NCI-H748 (cell line): ENCODE measurements at regions not wholly inside any gene's neighbourhood (a gene's known extent, or its start where the extent isn't known, plus 50 kb on each side); places are given as distances from the start of the nearest gene placed in this dataset.
"Not testable (repeated sequence)": the region's sequence is repeated elsewhere in the genome, so short reads cannot be mapped to it uniquely, and the experiment has no call there.

Source experiments
- DNase-seq: peaks from one replicate; lab custom pipeline; 2025; ENCODE audit not compliant: unreplicated experiment; lab: John Stamatoyannopoulos, UW

DNA sequence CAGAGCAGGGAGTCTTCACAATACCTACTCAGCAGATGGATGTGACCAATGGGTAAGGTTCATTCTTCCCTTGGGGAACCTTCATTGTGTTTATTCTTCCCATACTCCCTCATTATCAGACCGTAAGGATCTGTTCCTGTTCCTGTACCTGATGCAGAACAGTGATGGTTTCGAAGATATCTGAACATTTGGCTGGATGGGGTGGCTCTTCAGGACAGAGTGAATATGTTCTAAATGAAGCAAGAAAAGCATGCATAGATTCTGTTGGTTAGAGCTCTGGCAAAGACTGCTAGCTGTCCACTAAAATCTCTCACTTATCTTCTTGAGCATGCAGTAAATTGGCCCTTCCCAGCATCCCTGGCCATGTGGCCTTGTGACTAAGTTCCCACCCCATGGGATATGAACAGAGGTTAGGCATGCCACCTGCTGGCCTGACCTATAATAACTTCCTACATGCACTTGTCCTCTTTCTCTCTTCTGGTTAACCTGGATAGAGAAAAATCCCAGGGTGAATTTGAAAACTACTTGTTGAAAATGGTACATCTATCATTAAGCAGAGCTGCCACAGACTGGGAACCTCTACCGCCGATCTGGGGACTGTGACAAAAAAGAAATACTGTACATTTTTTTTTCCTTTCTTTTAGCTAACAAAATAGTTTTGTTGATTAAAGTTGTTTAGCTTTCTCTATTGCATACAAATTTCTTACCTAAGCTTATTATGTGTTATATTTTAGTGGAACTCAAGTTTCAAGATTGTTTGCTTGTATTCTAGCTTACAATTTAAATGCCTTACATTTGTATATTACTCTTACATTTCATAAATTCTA, 60.0 kb upstream of the BANK1 start:
- DNase-seq = peak; percentile 85

DNA sequence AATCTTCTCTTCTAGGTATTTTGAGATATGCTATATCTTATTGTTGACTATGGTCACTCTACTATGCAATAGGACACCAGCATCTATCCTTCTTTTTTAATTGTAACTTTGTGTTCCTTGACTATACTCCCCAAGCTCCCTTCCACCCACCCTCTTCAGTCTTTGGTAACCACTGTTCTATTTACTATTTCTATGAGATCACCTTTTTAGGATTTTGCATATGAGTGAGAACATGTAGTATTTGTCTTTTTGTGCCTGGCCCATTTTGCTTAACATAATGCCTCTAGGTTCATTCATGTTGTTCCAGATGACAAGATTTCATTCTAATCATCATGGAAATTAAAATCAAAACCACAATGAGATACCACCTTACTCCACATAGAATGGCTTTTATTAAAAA, 63.3 kb upstream of the BANK1 start:
- DNase-seq = no peak

DNA sequence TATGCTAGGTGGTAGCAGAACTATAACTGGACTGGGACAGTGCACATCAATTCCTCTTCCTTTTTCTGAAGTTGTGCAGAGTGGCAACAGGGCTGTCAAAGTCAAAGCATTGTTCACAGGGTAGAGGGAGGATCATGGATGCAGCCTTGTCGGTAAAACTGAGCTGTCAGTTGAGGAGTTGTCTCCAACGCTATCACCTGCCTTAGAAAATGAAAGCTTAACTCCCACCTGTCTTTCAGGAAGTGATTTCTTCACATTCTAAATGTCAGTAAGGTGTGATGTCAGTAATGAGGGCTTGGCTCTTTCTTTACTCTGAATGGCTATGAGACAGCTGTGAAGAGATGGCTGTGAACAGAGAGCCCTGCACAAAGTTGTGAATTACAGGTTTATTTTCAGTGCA, 66.4 kb upstream of the BANK1 start:
- peak; percentile 55 for DNase-seq

DNA sequence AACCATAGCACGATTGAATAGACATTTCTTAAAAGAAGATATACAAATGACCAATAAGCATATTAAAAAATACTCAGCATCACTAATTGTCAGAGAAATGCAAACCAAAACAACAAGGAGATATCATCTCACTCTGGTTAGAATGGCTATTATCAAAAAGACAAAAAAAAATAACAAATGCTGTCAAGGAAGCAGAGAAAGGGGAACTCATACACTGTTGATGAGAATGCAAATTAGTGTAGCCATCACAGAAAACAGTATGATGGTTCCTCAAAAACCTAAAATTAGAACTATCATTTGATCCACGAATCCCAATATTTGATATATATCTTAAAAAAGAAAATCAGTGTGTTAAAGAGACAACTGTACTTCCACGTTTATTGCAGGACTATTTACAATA, 71.7 kb upstream of the BANK1 start:
- DNase-seq = no peak

DNA sequence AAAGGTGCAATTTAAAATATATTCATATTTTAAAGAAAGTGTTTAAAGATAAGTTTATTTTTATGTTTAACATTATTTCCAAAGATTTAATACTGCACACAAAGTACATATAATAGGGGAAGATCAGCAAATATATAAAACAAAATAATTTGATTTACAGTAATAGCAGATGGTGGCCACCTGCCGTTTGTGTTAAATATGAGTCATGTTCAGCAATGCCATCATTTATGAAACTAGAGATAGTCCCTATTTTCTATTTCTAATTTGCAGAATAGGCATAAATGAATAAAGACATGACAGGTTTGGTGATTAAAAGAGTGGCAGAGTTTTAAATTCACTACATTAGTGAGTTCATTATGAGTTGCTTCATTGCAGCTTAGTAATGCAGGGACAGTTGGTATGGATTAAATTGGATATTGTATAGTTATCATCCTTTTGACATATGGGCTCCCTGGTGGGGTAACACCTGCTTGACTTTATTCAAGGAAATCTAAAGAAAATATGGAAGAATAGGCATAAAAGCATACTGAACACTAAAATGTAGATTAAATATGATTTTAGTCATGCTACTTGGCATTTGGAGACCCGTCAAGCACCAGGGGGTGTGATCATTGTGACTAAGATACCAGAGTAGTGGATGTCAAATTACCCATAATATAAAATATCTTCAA, 78.8 kb upstream of the BANK1 start:
- DNase-seq = peak; percentile 5

DNA sequence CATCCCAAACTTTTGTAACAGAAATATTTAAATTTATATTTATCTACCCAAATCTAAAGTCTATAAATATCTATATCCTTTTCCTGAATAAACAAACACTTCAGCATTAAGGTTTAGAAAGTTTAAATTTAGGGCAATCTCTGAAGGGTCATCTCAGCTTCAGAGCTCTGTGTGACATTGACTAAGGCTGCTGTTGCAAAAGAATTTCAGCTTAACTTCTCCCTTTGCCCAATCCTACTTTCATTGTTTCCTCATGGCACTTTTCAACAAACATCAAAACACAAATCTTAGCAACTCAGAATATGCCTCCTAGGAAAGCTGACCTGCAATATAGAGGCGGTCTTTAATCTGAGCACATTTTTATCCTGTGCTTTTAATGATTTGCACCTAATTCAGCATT, 79.7 kb upstream of the BANK1 start:
- no peak for DNase-seq

DNA sequence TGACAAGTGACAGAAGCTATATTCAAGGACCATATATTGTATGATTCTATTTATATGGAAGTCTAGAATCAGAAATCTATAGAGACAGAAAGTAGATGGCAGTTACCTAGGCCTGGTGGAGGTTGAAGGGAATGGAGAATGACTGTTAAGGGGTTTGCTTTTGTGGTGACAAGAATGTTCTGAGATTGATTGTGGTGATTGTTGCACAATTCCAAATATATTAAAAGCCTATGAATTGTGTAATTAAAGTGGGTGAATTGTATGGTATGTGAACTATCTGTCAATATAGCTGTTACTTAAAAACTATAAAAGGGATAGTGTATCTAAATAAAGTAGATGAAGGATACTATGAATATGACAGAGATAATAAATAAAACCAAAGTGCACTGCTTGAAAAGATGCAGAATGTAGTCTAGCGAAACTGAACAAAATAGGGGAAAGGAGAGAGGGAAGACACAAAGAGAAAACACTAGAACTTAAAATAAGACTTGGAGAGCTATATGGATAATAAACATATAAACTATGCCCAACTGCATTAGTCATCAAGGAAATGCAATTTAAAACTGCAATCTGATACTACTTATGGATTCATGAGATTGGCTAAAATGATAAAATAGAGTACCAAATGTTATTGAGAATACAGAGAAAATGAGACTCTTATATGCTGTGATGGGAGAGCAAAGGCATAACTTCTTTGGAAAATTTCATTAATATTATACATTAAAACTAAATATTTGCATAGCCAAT, 82.1 kb upstream of the BANK1 start:
- no peak for DNase-seq

DNA sequence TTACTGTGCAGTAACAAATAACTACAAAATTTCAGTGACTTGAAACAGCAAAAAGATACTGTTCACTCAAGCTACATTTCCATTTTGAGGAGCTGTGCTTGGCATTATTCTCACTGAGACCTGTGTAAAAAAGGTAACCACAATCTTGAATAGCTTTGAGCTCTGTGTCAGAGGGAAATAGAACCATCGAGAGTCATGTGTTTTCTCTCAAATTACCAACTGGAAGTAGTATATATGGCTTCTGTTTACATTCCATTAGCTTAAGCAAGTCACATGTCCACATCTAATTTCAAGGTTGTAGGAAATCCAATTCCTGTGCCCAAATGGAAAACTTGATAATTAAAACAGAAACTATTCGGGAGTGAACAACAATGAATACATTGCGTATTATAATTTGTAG, 82.9 kb upstream of the BANK1 start:
- no peak for DNase-seq

DNA sequence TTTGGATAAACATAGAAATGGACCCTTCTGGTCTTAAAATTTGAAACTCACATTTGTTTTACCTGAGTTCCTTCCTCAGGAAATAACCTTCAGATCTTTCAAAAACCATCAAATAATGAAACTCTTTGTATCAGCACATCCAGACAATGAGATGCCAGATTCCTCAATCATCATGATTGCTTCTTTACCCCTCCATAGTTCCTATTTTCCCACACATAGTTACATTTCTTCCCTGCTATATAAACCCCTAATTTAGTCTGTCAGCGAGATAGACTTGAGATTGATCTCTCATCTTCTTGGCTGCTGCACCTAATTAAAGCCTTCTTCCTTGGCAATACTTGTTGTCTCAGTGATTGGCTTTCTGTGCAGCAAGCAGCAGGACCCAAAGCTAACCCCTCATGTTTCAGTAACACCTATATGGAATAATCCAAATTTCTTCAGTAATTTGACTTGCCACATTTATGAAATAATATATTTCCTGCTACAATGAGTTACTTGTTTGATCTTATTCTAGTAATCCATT, 83.9 kb upstream of the BANK1 start:
- DNase-seq = no peak

DNA sequence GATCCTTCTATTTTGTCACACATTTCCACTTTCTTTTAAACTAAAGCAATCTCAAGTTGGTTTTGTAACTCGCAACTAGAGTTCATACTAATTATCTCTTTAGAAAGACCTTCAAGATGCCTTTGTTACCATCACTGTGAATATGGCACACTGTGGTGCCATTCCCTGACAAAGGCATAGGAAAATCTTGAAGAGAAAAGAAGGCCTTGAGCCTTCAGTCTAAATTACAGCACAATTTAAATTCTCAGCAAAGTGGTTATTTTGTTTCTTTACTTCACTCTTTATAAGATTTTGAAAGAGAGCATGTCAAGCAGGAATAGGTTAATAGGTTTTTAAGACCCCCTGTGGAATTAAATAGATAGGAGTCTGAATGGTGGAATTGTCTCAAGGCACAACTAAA, 89.0 kb upstream of the BANK1 start:
- no peak for DNase-seq

DNA sequence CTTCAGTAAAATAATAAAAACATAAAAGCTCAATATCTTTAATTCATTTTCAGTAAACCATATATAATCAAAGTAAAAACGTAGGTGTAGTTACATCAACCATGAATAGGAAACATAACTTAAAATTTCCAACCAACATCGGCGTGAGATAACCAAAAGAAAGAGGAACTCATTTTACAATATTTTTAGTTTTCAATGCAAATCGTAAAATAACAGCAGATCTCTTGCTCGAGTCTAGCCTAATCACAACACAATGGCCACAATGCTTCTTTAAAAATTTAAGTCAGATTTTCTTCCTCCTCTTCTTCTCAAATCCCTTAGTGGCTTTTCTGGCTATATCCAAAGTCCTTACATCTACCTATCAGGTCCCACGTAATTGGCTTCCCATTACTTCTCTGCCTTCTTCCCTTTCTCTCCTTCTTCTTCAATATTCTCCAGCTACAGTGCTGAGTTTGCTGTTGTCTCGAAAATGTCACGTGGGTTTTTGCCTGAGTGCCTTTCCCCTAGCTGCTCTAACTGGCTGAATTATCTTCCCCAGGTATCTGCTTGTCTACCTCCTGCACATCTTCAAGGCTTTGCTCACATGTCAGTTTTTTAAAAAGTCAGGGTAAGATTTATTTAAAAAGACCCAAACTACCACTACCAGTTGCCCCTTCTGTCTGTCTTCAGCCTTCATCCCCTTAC, 90.9 kb upstream of the BANK1 start:
- no peak for DNase-seq

DNA sequence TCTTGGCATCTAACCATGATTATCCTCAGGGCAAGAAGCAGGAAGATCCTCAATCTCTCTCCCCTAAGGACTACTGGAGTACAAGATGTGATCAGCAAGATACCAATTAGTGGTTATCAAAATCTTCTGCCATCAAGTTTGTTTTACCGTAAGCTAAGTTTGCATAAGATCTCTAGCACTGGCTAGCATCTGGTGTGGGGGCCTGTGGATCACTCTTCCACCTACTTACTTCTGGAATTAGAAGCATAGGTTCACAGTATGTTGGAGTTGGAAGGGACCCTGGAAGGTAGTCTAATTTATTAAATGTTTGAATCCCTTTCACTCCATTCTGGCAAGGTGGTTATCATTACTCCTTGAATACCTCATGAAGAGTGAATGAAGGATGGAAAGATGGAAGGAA, 93.3 kb upstream of the BANK1 start:
- no peak for DNase-seq

DNA sequence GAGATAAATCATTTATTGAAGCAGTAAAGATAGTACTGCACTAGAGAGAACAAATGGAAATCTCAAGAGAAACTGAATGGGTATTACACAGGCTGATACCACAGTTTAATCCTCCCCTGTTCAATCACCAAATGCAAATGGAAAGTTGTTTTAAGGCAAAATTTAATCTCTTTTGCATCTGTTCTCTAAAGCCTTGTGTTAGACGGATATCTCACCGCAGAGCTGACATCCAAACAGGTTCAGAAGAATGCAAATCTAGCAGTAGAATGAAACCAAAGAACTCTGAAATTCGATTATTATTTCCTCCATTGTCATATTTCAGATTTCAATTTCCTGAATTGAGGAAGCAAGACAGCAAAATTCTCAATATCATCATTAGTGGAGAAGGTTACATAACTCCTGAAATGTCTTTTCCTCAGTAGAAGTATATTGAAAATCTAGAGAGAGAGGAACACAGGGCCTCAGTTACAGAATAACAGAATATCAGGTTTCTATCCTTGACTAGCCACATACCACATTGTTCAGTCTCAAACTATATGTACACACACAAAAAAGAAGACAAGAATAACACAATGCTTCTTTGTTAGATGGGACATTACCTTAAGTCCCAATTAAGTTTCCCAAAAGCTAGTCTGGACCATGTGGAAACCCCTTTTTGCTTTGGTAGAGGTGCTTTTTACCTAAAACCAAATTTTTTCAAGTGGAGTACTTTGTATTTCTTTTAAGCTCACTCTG, 94.1 kb upstream of the BANK1 start:
- DNase-seq = no peak

DNA sequence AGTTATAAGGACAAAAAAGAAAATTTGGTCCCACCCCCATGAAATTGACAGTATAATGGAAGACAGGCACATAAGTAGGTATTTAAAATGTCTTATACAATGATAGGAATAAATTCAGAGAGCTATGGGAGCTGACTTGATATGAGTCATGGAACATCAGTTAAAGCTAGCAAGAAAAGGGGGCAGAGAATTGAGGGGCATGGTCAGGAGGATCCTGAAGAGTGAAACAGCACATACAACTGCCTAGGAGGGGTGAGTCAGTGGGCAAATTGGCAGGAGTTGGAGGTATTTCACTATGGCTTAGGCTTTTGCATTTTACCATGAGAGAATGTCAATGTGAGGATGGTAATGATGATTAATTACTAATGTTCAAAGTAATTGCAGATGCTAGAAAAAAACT, 95.4 kb upstream of the BANK1 start:
- no peak for DNase-seq

DNA sequence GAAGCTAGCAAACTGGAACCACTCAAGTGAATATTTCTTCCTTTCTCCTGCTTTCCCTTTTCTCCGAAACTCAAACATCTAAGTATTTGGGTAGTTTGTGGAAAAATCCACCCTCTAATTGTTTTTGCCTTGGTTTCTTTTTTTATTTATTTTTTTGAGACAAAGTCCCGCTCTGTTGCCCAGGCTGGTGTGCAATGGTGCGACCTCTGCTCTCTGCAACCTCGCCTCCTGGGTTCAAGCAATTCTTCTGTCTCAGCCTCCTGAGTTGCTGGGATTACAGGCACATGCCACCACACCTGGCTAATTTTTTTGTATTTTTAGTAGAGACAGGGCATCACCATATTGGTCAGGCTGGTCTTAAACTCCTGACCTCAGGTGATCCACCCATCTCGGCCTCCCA, 96.1 kb upstream of the BANK1 start:
- not testable (repeated sequence) for DNase-seq

DNA sequence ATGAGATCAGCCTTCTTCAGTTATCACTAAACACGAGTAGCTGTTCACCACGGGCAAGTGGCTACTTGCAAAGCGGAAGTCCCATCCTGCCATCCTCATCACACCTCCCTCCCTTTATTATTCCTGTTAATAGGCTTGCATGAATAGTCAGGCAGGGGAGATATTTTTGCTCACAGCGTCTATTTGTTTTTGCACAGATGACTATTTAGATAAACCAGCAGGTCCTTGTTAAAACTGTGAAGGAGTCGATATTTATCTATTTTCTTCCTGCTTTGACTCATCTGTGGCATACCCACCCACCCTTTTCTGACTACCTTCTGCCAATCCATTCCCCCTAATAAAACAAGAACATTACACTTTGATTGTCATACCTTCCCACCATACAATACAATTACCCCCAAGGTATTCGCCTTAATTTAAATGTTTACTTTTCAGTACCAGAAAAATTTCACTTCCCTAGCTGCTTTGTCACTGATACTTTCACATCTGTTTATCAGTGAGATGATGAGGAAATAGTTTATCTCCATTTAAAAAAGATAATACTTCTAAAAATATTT, 96.6 kb upstream of the BANK1 start:
- DNase-seq = peak; percentile 95

DNA sequence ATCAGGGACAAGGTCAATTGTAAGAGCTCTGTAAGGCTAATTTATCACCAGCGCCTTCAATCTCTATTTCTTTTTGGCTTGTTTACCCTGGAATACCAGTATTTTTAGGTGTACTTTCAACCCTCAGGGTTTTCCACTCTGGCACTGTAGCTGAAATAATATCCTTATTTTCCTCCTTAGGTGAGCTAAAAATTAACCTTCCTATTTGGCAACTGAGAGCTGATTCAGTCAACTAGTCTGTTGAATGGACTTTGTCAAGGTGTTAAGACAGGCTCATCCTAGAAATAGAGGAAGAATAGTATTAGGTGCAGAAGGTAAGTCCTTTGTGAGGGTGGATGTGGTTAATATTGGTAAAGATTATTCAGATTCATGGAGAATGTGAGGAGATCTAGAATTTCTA, 101.3 kb upstream of the BANK1 start:
- DNase-seq = no peak

DNA sequence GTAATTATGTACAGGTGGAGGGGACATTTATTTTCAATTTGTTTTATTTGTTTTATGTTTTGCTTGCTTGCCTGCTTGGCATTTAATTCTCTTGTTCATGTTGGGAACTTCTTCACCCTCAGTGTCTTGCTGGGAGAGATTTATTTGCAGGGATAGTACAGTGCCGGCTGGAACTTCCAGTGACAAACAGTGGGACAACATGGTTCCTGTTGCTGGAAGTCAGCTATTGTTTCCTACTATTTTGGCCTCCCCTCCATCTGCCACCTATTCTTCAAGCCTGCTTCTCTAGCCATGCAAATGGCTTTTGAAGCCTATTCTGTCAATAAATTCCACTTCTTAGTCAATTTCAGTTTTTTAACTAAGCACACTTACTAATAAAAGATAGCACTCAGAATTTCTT, 105.4 kb upstream of the BANK1 start:
- no peak for DNase-seq

DNA sequence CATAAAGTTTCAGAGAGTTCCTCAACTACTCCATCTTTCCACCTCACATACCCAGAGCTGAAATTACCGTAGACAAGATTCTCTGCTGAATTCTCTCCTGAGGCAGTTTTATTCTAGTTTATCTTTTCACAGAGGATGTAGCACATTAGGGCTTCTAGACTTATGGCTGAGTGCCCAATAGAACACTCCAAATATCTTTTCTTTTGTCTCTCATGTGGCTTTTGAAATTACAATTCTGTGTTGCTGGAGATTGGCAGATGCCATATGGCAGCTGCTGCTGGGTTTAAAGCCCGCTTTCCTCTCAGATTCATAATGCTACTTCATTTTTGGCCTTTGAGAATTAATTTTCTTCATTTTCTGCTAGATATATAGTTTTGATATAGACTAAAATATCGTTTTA, 107.6 kb upstream of the BANK1 start:
- DNase-seq = peak; percentile 9

DNA sequence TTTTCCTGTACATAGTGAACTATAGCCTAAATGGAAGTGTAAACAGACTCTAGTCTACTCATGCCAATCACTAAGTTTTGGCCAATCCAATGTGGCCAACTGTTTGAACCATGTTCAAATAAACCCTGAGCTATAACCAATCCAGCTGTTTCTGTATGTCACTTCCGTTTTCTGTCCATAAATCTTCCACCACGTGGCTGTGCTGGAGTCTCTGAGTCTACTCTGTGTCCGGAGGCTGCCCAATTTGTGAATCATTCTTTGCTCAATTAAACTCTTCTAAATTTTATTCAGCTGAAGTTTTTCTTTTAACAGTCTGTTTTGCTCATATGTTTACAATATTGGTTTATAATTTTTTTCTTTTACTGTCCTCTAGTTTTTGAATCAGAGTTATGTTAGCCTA, 112.3 kb upstream of the BANK1 start:
- no peak for DNase-seq
